GM12891 (cell line): ENCODE measurements at regions not wholly inside any gene's neighbourhood (a gene's known extent, or its start where the extent isn't known, plus 50 kb on each side); places are given as distances from the start of the nearest gene placed in this dataset.

Experiments used
- DNase-seq: peaks from one replicate; pipeline ENCODE4 v3.0.0; 2011; ENCODE audit warnings: low spot score; ENCODE audit not compliant: insufficient read length
- FAIRE-seq: peaks from 2 replicates; lab custom pipeline; 2011; peaks lifted over from hg19 to GRCh38; lab: Jason Lieb, UNC
- PAX5 ChIP-seq: IDR thresholded peaks from 2 replicates; pipeline ENCODE4 v1.6.1; 2011; ENCODE audit warnings: low read length, moderate library complexity, mild to moderate bottlenecking; ENCODE audit not compliant: insufficient read depth, severe bottlenecking
- POLR2A ChIP-seq: IDR thresholded peaks from 2 replicates; pipeline ENCODE4 v1.6.1; 2011; ENCODE audit warnings: low read depth, low read length, control low read depth
- POLR2AphosphoS5 ChIP-seq: IDR thresholded peaks from 2 replicates; pipeline ENCODE4 v1.6.1; 2011; ENCODE audit warnings: low read depth, low read length, control low read depth
- POU2F2 ChIP-seq: IDR thresholded peaks from 2 replicates; pipeline ENCODE4 v1.6.1; 2011; ENCODE audit warnings: low read depth, mild to moderate bottlenecking, control low read depth, low read length, moderate library complexity
- SPI1 ChIP-seq: IDR thresholded peaks from 2 replicates; pipeline ENCODE4 v1.6.1; 2011; ENCODE audit warnings: low read depth, low read length, control low read depth
- TAF1 ChIP-seq: IDR thresholded peaks from 2 replicates; pipeline ENCODE4 v1.6.1; 2011; ENCODE audit warnings: low read depth, low read length, control low read depth

DNA sequence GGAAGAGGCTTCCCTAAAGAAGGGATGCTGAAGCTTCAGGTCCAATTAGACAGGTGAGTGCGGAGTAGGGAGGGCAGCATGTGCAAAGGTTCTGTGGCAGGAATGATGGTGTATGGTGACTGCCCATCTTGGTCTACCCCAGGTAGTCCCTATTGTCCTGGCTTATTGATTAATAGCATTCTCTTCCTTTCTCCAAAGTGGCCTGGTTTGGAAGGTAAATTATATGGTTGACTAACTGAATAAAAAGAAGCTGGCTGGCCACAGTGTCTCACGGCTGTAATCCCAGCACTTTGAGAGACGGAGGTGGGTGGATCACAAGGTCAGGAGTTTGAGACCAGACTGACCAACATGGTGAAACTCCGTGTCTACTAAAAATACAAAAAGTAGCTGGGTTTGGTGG lies 230.5 kb downstream of the MIAT start:
- DNase-seq (no peak), FAIRE-seq (no peak)
- TF ChIP-seq POU2F2 (no peak), POLR2AphosphoS5 (no peak), POLR2A (no peak), SPI1 (no peak), PAX5 (no peak), TAF1 (no peak)

DNA sequence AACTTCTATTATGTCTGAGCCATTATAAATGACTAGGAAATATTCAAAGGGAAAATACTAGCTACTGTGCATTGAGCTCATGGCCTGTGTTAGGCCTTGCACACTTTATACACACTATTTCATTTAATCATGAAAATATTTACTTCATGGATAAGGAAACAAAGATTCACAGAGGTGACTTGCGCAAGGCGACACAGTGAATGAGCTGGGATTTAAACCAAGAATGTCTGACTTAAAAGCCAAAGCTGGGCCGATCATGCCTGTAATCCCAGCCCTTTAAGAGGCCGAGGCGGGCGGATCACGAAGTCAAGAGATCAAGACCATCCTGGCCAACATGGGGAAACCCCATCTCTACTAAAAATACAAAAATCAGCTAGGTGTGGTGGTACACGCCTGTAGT lies 231.5 kb downstream of the MIAT start:
- no peak for FAIRE-seq

DNA sequence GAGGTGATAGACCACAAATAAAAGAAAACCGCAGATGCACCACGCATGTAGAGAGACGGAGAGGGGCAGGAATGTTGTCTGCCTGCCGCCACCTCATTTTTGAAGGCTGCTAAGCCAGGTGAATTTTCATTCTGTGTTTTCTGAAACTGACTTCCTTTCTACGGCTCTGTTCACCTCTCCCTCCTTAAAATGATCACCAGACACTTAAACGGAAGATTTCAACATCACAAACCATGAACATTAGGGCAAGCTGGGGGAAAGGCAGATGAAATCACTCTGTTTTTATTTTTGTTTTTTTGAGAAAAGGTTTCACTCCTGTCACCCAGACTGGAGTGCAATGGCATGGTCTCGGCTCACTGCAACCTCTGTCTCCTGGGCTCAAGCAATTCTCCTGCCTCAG lies 232.4 kb downstream of the MIAT start:
- DNase-seq (no peak), FAIRE-seq (no peak)
- no peak for TF ChIP-seq POLR2A
- no peak for TF ChIP-seq POU2F2
- TF ChIP-seq SPI1 = no peak
- no peak for TF ChIP-seq PAX5
- TF ChIP-seq TAF1 = no peak

More for the DNA sequence above, 231.5 kb downstream of the MIAT start:
- no peak for DNase-seq
- TF ChIP-seq PAX5 (no peak), SPI1 (no peak), POLR2A (no peak), TAF1 (no peak), POLR2AphosphoS5 (no peak), POU2F2 (no peak)

DNA sequence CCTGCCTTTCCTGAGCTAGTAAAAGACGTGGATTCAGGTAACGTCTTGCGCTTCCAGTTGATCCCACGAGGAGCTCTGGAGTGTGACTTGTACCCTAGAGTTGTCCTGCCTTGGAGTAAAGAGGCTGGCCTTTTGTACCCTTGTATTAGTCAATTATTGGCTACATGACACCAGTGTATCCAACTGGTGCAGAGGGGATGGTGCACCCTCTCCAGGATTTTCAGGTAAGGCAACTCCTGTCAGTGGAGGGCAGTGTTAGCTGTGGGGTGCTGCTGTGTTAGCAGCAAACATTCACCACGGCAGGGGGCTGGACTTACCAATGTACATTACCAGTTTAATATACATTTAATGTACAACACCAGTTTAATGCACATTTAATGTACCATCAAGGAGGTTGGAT lies 233.5 kb downstream of the MIAT start:
- FAIRE-seq (no peak), DNase-seq (no peak)
- no peak for TF ChIP-seq POU2F2
- no peak for TF ChIP-seq TAF1
- no peak for TF ChIP-seq SPI1
- TF ChIP-seq POLR2AphosphoS5 = no peak
- TF ChIP-seq PAX5 = no peak
- no peak for TF ChIP-seq POLR2A

DNA sequence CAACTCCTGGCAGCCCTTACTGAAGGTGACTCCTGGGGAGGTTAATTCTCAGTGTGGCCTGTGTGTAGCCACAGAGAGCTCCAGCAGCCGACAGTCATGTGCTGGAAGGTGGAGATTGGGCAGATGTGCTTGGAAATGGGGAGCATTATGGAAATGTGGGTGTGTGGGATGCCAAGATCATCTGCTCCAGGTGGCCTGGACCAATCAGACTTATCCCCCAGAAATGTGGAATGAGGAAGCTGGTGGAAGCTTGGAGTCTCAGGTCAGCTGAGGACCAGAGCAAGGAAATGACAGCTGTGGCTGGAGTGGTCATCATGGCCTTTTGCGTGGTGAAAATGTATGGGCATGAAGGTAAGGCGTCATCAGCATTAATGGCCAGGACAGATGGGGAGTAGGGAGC lies 234.0 kb downstream of the MIAT start:
- FAIRE-seq (no peak), DNase-seq (no peak)
- TF ChIP-seq SPI1 = no peak
- TF ChIP-seq PAX5 = no peak
- TF ChIP-seq POLR2A = no peak
- TF ChIP-seq POU2F2 = no peak

DNA sequence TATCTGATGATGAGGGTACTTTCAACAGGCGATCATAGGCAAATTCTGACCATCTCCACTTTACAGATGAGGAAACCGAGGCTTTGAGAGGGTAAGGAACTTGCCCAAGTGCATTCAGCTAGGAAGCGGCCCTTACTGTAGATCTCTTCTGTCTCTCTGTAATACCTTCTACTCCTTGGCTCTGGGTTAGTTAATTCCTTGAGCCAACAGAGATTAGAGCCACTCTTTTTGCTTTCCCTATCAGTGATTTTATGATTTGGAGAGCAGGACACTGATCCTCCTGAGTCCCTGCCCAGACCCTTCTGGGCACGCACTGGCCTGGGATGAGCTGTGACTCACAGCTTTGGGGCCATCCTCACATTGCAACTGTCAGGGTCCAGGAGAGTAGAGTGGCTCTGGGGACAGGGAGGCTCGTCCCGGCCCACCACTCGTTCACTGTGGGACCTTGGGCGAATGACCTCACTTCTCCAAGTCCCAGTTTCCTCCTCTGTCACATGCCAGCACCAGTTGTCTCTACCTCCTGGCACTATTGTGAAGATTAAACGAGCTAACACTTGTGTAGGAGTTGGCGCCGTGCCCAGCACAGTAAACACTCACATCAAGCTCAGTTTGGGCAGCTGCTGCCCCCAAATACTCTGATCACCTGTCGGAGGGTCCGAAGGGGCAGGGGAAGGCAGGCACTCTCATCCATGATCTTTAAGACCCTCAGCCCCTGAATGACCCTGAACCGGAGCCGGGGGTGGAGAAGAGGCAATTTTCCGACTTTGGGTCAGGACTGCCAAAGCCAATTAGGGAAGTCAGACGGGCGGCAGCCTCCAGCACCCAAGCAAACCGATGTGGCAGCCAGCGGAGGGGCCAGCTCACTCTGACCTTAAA lies 235.0 kb downstream of the MIAT start:
- no peak for TF ChIP-seq POLR2A
- no peak for TF ChIP-seq TAF1
- TF ChIP-seq POLR2AphosphoS5 = no peak
- TF ChIP-seq PAX5 = no peak
- no peak for TF ChIP-seq SPI1
- TF ChIP-seq POU2F2 = no peak
- DNase-seq (no peak), FAIRE-seq (no peak)

DNA sequence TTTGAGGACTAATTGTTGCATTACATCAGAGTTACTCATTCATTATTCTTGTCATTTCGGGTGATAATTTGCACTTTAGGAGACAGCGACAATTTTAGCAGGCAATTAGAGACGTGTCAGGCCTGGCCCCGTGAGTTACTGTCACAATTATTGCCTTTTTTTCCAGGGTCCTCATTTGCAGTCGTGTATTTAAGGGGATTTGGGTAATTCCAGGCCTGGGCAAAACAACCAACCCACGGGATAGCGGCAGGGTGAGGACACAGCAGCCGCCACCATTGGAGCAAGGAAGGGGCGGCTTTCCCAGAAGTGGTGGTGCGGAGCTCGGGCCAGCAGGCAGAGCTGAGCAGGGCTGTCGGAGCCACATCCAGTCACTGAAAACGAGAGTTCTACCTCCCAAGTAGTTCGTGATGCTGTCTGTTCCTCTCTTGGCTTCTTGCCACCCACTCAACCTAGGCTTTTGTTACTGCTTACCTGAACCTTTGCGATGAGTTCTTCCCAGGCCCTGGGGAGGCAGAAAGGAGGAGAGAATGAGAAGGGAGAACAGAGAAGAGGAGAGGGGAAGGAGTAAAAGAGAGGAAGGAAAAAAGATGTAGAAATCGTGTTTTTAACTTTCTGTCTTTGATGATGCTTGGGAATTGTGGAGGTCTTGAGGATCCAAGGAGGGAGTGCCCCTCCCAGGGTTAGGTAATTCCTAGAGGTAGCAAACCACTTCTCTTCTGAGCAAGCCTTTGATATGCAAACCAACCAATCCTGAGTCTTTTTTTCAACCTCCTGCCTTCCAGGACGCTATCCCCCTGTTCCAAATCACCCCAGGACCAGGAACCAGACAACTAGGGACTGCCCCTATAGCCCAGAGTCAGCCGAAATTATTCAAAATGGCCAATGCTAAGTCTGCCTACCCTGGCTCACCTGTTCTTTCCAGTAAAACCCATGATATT lies 236.1 kb downstream of the MIAT start:
- no peak for DNase-seq
- FAIRE-seq = no peak
- TF ChIP-seq POLR2AphosphoS5 (no peak), TAF1 (no peak), POLR2A (no peak), SPI1 (no peak), PAX5 (no peak), POU2F2 (no peak)

DNA sequence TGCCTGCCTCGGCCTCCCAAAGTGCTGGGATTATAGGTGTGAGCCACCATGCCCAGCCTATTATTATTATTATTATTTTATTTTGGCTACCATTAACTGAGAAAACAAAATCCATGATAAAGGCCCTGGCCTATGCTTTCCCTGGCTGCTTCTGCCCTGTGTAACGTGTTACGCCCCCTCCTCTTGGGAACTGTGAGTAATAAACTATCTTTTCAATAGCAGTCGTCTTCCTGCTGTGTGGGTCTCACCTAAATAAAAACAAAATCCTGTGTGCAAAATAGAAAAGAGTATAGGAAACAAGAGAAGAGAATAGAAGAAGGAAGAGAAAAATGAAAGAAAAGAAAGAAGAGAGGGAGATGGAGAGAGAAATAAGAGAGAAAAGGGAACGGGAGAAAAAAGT lies 237.0 kb downstream of the MIAT start:
- DNase-seq = no peak
- no peak for FAIRE-seq
- no peak for TF ChIP-seq POLR2AphosphoS5
- no peak for TF ChIP-seq PAX5
- no peak for TF ChIP-seq POU2F2
- no peak for TF ChIP-seq POLR2A
- no peak for TF ChIP-seq SPI1
- no peak for TF ChIP-seq TAF1

DNA sequence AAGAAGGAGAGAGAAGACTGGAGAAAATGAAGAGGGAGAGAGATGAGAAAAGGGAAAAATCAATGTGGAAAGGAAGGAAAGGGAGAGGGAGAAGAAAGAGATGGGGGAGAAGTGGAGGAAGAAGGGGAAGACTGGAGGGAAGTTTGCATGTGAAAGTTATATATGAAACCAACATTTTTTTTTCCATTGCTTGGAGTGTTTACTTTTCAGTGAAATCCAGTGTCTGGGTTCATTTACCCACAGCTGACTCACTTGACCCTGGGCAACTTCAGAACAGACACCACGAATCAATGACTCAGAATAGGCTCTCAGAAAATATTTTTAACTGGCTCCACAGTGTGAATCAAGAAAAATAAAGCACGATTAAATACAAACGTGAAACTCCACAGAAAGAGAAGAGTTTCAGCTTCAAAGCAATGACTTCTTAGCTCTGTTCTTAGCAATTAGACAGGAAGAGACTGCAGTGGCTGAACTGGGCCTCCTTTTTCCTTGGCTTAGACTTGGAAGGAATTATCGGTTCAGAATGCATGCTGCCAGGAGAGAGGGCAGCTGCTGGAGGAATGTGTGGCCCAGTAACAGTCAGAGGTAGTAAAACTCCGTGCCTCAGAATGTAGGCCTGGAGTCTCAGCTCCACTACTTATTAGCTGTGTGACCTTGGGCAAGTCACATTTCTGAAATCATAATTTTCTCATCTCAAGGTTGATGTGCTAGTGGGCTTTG lies 237.5 kb downstream of the MIAT start:
- FAIRE-seq = no peak

More for the DNA sequence above, 237.5 kb downstream of the MIAT start:
- TF ChIP-seq POLR2A (no peak), PAX5 (no peak), POLR2AphosphoS5 (no peak), TAF1 (no peak), SPI1 (no peak), POU2F2 (no peak)
- DNase-seq = no peak
